Activated CD4-positive, alpha-beta memory T cell treated with anti-CD3 and anti-CD28 coated beads, Interleukin-2, amount 10 ng/mL, durations not matched to agents 7 days and 5 days (primary cell): ENCODE measurements at regions not wholly inside any gene's neighbourhood (a gene's known extent, or its start where the extent isn't known, plus 50 kb on each side); places are given as distances from the start of the nearest gene placed in this dataset.
A peak's percentile ranks its signal among the peaks of the same experiment; 100 is the strongest.

Experiments used
- CTCF ChIA-PET: fragments of 350-600 bp; sonication (Branson Sonifier 250); formaldehyde crosslinking; loops from one replicate; lab custom pipeline; 2021; ENCODE audit warnings: antibody characterized with exemption, inconsistent platforms; lab: Charles Lee
- POLR2A ChIA-PET: fragments of 350-600 bp; sonication (Branson Sonifier 250); formaldehyde crosslinking; loops from one replicate; lab custom pipeline; 2021; ENCODE audit warnings: antibody characterized with exemption; lab: Charles Lee
- DNase-seq: peaks from one replicate; pipeline ENCODE4 v3.0.0-alpha.2; 2020
- H3K27ac Mint-ChIP-seq: one replicate; pipeline ENCODE4 v1.8.0; 2021; ENCODE audit warnings: mild to moderate bottlenecking, mixed read lengths
- H3K27me3 Mint-ChIP-seq: one replicate; pipeline ENCODE4 v1.8.0; 2021; ENCODE audit warnings: mixed read lengths
- H3K36me3 Mint-ChIP-seq: one replicate; pipeline ENCODE4 v1.8.0; 2021; ENCODE audit warnings: low read depth, mixed read lengths
- H3K4me1 Mint-ChIP-seq: one replicate; pipeline ENCODE4 v1.8.0; 2021; ENCODE audit warnings: mixed read lengths
- H3K4me3 Mint-ChIP-seq: one replicate; pipeline ENCODE4 v1.8.0; 2021; ENCODE audit warnings: mild to moderate bottlenecking, mixed read lengths
- H3K9me3 Mint-ChIP-seq: one replicate; pipeline ENCODE4 v1.8.0; 2021; ENCODE audit warnings: mixed read lengths

DNA sequence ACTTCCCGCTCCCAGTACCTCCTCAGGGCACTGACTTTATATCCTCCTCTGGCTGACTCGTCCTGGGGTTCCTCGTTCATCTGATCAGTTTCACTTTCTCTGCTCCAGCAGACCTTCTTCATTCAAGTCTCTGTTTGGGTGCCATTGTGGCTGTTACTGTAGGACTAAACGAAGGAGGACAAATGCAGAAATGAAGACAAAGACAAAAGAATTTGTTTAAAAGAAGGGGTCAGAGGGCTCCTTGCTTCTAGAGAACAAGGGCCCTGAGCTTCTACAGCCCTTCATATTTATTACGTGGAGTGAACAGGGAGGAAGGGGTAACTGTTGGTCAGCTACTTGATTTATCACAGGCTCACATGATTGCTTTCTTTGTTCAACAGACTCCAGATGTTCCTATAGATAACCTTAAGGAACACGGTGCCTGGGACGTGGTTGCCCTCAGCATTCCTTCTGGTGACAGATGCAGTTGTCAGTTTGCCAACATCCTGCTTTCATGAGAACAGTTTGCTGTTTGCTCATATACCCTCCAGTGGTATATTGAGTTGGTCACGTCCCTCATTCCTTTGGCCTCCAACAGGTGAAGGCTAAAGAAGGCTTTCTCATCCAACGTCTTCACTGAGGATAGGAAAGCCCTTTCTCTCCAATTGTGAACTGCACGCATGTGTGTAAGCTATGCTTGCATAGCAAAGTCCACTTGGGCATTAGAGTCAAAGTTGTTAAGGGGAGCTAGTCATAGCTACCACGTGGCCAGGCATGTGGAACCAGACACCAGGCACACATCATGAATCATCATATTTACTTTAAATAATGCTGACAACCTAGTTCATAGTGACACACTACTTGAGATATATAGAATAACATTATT is 69.1 kb upstream of the BTN3A2 start:
- ChIA-PET POLR2A (interaction anchor here (3.6 kb wide), 1 partner anchor 11 kb away, joined by 12 read pairs; a partner anchor contains a TSS), CTCF (interaction anchor here (1.3 kb wide), 1 partner anchor 300 kb away, joined by 4 read pairs; no protein-coding TSS in a partner anchor)
- no peak for DNase-seq
- Mint-ChIP-seq H3K4me1 (peaks cover 14% of the 10 kb centered on the region), H3K27me3 (no peaks in the 10 kb centered on the region), H3K27ac (peak overlapping the region; percentile 39), H3K4me3 (peak overlapping the region; percentile 36), H3K9me3 (no peaks in the 10 kb centered on the region), H3K36me3 (no peaks in the 10 kb centered on the region)

DNA sequence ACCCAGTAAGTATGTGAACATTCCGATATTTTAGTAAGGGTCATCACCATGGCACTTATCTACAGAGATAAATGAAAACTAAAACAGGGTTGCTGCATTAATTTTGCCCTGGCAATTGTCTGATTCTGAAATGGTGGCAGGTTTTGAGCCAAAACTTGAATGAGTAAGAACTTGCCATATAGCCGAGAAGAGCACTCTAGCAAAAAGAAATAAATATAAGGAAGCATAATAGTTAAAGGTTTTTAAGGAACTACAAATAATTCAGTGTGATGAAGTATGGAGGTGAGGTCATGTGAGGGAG is 68.5 kb upstream of the BTN3A2 start:
- Mint-ChIP-seq H3K4me3 (no peak overlapping the region), H3K27ac (no peak overlapping the region), H3K27me3 (no peaks in the 10 kb centered on the region), H3K4me1 (peaks cover 14% of the 10 kb centered on the region), H3K9me3 (no peaks in the 10 kb centered on the region), H3K36me3 (no peaks in the 10 kb centered on the region)
- ChIA-PET POLR2A (interaction anchor here (3.6 kb wide), 1 partner anchor 12 kb away, joined by 12 read pairs; a partner anchor contains a TSS), CTCF (no interaction called here)
- DNase-seq: no peak

DNA sequence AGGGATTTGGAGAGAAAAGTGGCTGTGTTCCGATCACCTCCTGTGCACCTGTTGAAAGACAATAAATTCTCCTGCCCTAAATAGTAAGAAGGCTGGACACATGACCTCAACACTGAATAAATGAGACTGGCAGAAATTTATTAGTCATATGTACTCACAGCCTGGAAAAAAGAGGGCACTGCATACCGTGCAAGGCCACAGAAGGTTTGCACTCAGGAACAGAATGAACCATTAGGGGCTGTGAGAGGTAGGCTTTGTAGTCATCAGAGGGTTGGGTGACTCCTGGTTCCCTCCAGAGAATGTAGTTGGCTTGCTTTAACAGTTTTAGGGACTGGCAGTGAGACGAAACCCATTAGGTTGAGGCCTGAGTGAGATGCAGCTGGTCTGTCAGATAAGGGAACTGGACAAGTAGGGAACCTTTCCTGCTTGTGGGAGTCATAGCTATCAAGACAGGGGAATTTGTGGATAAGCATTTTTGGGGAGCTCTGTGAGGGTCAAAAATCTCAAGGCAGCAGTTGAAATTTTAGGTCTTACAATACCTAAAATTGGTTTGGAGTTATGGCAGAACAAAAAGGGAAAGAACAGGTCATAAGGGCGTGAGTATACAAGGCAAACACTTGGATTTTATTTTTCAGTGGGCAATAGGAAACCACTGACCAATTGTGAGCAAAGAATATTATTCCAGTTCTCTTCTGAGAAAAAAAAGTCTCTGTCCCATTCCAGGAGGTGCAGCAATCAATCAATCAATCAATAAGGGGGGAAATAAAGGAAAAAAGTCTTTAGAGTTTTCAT is 67.9 kb upstream of the BTN3A2 start:
- no peak for DNase-seq
- H3K4me1 Mint-ChIP-seq: peaks cover 17% of the 10 kb centered on the region
- H3K9me3 Mint-ChIP-seq: no peaks in the 10 kb centered on the region
- no peak overlapping the region for H3K27ac Mint-ChIP-seq
- ChIA-PET POLR2A (interaction anchor here (3.6 kb wide), 1 partner anchor 12 kb away, joined by 12 read pairs; a partner anchor contains a TSS), CTCF (no interaction called here)
- no peaks in the 10 kb centered on the region for H3K27me3 Mint-ChIP-seq
- no peaks in the 10 kb centered on the region for H3K36me3 Mint-ChIP-seq
- H3K4me3 Mint-ChIP-seq: no peak overlapping the region

DNA sequence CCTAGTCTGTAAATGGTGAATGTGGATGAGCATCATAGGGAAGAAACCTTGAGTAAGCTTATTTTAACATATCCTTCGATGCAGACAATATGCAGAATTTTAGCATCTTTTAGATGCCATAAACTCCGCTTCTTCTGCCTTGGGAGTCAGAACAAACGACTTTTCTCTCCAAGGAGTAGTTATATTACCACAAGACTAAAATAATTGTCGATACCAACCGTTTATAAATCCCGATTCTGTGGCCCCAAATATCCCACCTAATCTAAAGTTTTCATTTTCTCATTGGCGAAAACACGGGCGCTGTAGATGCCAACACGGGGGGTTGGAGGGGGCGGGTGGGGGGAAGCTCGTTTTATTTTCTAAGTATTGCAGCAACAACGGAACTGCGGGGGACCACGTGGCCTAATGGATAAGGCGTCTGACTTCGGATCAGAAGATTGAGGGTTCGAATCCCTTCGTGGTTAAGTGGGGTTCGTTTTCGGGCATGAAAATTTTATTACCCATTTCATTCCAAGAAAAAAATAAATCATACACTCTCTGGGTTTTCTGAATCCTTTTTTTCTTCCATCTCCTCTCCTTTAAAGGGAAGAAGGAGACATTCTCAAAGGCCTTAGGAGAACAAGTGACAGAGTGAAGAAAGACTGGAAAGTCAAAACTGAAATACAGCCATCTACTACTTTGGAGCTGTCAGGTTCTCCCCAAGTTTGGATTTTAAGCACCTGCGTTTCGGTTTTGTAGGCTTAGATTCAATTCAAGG is 65.5 kb upstream of the BTN3A2 start:
- Mint-ChIP-seq H3K4me3 (no peak overlapping the region), H3K4me1 (peaks cover 22% of the 10 kb centered on the region), H3K9me3 (no peaks in the 10 kb centered on the region), H3K27me3 (no peaks in the 10 kb centered on the region), H3K27ac (no peak overlapping the region), H3K36me3 (no peaks in the 10 kb centered on the region)
- no peak for DNase-seq
- ChIA-PET CTCF (no interaction called here), POLR2A (interaction anchor here (1.0 kb wide), 1 partner anchor 14 kb away, joined by 3 read pairs; a partner anchor contains a TSS)

DNA sequence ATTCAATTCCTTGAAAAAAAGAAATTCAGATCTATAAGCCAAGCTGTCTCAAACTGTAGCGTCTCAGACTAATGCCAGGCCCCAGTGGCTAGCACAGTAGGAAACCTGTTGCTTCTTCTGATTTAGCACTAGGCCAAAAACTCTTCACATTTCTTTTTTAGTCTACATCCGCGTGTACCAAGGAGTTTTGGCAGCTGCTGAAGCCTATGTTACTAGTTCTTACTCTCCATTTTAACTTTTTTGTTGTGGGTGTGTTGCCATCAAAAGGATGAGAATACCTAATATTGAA is 65.0 kb upstream of the BTN3A2 start:
- no peak overlapping the region for H3K4me3 Mint-ChIP-seq
- no peak overlapping the region for H3K27ac Mint-ChIP-seq
- no peaks in the 10 kb centered on the region for H3K27me3 Mint-ChIP-seq
- CTCF ChIA-PET: no interaction called here
- POLR2A ChIA-PET: interaction anchor here (1.0 kb wide), 1 partner anchor 14 kb away, joined by 3 read pairs; a partner anchor contains a TSS
- no peak for DNase-seq
- H3K4me1 Mint-ChIP-seq: peaks cover 25% of the 10 kb centered on the region
- no peaks in the 10 kb centered on the region for H3K36me3 Mint-ChIP-seq
- H3K9me3 Mint-ChIP-seq: no peaks in the 10 kb centered on the region

DNA sequence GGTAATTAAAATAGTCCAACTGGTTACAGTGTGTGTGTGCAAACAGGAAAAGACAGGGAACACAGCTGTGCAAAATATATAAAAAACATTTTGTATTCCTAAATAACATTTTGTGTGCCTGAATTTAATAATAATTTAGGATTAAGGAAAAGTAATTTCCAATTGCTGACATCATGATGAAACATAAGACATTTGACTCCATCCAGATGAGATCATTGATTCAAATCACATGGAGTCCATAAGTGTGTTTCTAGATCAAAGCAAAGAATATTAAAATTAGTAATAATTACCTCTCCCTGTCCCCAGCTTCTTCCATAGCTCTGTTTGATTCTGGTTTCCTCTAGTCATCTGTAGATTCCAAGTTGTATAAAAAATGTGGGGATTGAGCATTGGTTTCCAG is 64.6 kb upstream of the BTN3A2 start:
- H3K4me3 Mint-ChIP-seq: no peak overlapping the region
- H3K27ac Mint-ChIP-seq: no peak overlapping the region
- POLR2A ChIA-PET: interaction anchor here (1.0 to 1.4 kb wide), 2 partner anchors 15 to 50 kb away, joined by 3 to 4 read pairs; a partner anchor contains a TSS
- no peak for DNase-seq
- CTCF ChIA-PET: no interaction called here
- peaks cover 26% of the 10 kb centered on the region for H3K4me1 Mint-ChIP-seq
- no peaks in the 10 kb centered on the region for H3K27me3 Mint-ChIP-seq
- no peaks in the 10 kb centered on the region for H3K36me3 Mint-ChIP-seq
- no peaks in the 10 kb centered on the region for H3K9me3 Mint-ChIP-seq

DNA sequence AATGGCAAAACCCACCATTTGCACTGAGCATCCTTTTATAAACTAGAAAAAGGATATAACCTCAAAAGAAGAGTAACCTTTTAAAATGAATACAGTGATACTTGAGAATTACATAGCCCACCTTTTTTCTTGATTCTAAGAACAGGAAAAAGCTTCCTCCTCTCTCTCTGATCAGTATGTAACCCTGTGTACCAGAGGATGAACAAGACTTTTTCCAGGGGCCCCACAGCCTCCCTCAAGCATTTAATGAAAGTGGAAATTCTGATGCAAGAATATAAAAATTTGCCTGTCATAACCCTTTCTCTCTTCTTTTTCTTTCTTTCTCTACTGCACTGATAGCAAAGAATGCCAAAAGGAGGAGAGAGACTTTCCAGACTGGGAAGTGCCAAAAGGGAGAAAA is 64.2 kb upstream of the BTN3A2 start:
- Mint-ChIP-seq H3K27me3 (no peaks in the 10 kb centered on the region), H3K36me3 (no peaks in the 10 kb centered on the region), H3K9me3 (no peaks in the 10 kb centered on the region), H3K27ac (no peak overlapping the region), H3K4me1 (peaks cover 26% of the 10 kb centered on the region), H3K4me3 (no peak overlapping the region)
- CTCF ChIA-PET: no interaction called here
- DNase-seq: no peak
- POLR2A ChIA-PET: interaction anchor here (1.4 kb wide), 1 partner anchor 50 kb away, joined by 4 read pairs; a partner anchor contains a TSS

DNA sequence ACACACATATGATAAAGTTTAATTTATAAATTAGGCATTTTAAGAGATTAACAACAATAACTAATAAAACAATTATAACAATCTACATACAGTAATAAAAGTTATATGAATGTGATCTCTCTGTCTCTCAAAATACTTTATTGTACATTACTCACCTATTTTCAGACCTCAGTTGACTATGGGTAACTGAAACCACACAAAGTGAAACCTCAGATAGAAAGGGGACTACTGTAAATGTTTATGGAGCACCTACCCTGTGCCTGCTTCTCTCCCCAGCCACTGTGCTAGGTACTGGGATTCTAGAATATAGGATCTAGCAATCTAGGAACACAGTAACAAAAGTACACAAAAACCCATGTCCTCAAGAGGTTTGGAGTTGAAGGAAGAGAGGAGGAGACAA is 63.4 kb upstream of the BTN3A2 start:
- no peaks in the 10 kb centered on the region for H3K9me3 Mint-ChIP-seq
- H3K27ac Mint-ChIP-seq: no peak overlapping the region
- POLR2A ChIA-PET: interaction anchor here (1.4 kb wide), 1 partner anchor 51 kb away, joined by 4 read pairs; a partner anchor contains a TSS
- H3K36me3 Mint-ChIP-seq: no peaks in the 10 kb centered on the region
- peaks cover 23% of the 10 kb centered on the region for H3K4me1 Mint-ChIP-seq
- no peaks in the 10 kb centered on the region for H3K27me3 Mint-ChIP-seq
- H3K4me3 Mint-ChIP-seq: no peak overlapping the region
- CTCF ChIA-PET: no interaction called here
- no peak for DNase-seq

DNA sequence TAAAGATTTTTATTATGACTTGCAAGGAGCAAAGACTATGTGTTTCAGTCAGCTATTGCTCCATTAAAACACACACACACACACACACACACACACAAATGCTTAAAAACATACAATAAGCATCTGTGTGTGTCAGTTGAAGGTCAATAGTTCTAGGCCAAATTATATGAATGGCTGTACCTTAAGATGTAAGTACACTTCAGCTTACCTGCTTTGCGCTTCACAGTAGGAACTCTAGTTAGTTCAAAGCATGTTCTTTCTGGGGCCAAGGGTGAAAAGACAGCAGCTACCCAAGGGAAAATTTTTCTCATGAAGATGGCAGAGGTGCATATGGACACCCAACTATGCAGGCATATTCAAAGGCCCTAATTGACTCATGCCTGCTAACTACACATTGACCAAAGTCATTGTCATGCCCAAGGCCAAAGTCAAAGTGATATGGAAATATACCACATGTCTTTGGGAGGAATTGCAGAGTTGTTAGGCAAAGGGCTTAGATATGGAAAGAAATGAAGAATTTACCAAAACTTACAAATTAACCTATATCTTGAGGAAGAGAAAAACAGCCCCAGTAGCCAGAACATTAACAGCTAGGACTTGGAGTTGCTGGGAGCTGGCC is 61.9 kb upstream of the BTN3A2 start:
- Mint-ChIP-seq H3K4me1 (peaks cover 36% of the 10 kb centered on the region), H3K4me3 (no peak overlapping the region), H3K36me3 (no peaks in the 10 kb centered on the region), H3K9me3 (no peaks in the 10 kb centered on the region), H3K27me3 (no peaks in the 10 kb centered on the region), H3K27ac (no peak overlapping the region)
- DNase-seq: no peak
- ChIA-PET POLR2A (interaction anchor here (3.7 kb wide), 1 partner anchor 18 kb away, joined by 18 read pairs; a partner anchor contains a TSS), CTCF (interaction anchor here (0.8 to 1.0 kb wide), 2 partner anchors 11 to 27 kb away, joined by 3 to 4 read pairs; no protein-coding TSS in a partner anchor)

DNA sequence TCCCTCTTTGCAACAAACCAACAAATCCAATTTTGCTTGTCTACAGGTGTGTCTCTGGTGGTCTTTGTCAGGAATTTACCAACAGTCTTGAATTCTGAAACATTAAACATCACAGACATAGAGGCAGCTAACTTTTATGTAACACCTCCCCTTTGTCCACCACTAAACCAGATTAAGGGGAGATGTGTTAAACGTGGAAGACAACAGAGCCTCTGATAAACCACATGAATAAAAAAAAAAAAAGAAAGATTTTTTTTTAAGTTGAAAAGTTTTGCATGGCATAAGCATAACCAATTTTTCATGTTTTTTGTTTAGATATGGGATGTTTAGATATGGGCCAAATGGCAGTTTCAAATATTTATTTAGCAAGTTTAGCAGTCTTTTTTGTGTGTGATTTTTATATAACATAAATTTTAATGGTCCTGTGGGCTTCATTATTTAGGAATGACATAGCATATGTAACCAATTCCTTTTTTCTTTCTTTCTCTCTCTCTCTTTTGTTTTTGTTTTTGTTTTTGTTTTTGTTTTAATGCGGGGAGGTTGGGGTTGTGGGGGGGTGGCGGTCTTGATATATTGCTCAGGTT is 60.7 kb upstream of the BTN3A2 start:
- ChIA-PET CTCF (no interaction called here), POLR2A (interaction anchor here (1.0 to 3.7 kb wide), 4 partner anchors 18 to 88 kb away, joined by 3 to 18 read pairs (median 8); a partner anchor contains a TSS)
- Mint-ChIP-seq H3K36me3 (no peaks in the 10 kb centered on the region), H3K9me3 (no peaks in the 10 kb centered on the region), H3K27ac (peak overlapping the region; percentile 90), H3K4me1 (peaks cover 42% of the 10 kb centered on the region), H3K4me3 (peak overlapping the region; percentile 79), H3K27me3 (no peaks in the 10 kb centered on the region)
- DNase-seq: no peak

DNA sequence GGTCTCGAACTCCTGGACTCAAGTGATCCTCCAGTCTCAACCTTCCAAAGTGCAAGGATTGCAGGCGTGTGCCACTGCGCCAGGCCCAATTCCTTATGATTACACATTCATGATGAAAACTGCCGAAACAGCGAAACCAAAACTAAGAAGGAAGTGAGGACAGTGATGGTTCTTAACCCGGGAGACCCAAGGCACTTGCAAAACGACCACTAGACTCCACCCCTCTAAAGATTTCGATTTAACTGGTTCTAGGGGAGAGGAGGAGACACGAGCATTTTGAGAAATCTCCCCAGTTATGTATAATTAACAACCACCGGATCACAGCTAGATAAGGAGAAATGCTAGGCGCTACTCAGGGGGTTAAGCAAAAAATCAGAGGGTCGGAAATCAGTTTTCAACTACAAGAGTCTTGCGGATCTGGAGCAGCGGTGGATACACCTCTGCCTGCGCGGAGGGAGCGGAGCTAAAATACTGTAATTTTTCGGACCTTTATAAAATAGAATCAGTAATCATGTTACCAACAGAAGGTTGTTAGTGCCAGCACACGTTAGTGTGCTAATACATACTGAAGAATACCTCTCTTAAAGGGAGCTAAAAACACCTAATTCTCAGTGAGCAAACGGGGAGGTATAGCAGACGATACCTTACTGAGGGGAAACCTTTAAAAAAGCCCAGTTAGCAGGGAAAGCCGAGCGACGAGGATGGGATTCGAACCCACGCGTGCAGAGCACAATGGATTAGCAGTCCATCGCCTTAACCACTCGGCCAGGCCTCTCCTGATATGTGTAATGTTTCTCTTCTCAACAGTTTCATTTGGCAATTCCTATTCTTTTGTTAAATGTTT is 60.0 kb upstream of the BTN3A2 start:
- no peaks in the 10 kb centered on the region for H3K27me3 Mint-ChIP-seq
- CTCF ChIA-PET: interaction anchor here (0.9 kb wide), 1 partner anchor 17 kb away, joined by 4 read pairs; no protein-coding TSS in a partner anchor
- POLR2A ChIA-PET: interaction anchor here (1.0 to 3.7 kb wide), 5 partner anchors 17 to 89 kb away, joined by 3 to 18 read pairs (median 5); a partner anchor contains a TSS
- peak overlapping the region; percentile 90 for H3K27ac Mint-ChIP-seq
- peak; percentile 67 for DNase-seq
- no peaks in the 10 kb centered on the region for H3K36me3 Mint-ChIP-seq
- H3K4me1 Mint-ChIP-seq: peaks cover 49% of the 10 kb centered on the region
- H3K4me3 Mint-ChIP-seq: peak overlapping the region; percentile 79
- H3K9me3 Mint-ChIP-seq: no peaks in the 10 kb centered on the region
